ENCODE measurements at regions not wholly inside any gene's neighbourhood (a gene's known extent, or its start where the extent isn't known, plus 50 kb on each side); places are given as distances from the start of the nearest gene placed in this dataset.

DNA sequence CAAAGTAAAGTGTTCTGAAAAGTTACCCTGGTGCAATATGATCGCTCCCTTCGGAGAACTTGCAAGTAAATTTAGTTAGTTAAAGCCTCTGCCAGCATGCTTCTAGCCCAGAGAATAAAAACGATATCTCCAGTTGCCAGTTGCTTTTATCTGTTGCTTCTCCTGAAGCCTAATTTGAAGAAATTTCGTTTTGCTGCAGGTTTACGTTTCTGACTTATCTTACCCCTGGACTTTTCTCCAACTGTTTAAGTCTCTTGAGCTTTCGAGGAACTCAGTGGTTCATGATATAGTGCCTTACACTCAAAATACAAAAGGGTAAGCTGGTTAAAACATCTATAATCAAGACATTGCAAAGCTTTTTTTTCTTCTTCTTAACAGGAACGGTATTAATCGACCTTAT lies 131.1 kb downstream of the FAM161A start:
- TF ChIP-seq, protein P1, sequence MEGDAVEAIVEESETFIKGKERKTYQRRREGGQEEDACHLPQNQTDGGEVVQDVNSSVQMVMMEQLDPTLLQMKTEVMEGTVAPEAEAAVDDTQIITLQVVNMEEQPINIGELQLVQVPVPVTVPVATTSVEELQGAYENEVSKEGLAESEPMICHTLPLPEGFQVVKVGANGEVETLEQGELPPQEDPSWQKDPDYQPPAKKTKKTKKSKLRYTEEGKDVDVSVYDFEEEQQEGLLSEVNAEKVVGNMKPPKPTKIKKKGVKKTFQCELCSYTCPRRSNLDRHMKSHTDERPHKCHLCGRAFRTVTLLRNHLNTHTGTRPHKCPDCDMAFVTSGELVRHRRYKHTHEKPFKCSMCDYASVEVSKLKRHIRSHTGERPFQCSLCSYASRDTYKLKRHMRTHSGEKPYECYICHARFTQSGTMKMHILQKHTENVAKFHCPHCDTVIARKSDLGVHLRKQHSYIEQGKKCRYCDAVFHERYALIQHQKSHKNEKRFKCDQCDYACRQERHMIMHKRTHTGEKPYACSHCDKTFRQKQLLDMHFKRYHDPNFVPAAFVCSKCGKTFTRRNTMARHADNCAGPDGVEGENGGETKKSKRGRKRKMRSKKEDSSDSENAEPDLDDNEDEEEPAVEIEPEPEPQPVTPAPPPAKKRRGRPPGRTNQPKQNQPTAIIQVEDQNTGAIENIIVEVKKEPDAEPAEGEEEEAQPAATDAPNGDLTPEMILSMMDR (IDR thresholded peaks at IDR 0.05; ENCODE audit: insufficient read depth, low read depth, low read length), result no peak
- no peaks in the 10 kb centered on the region for H3K36me3 ChIP-seq (ENCODE audit: control insufficient read depth, insufficient read depth, low read length)
- ChIA-PET POLR2A (no interaction called here), CTCF (interaction anchor here (1.1 kb wide), 1 partner anchor 9 kb away, joined by 3 read pairs; no protein-coding TSS in a partner anchor)
- no peaks in the 10 kb centered on the region; the same call in 1 of the 2 replicates for H3K27me3 ChIP-seq (ENCODE audit: control insufficient read depth, insufficient read depth, low read length)
- no peak for DNase-seq (ENCODE audit: low read depth)
- no peak overlapping the region for H3K4me3 ChIP-seq (ENCODE audit: low read depth, low read length)

DNA sequence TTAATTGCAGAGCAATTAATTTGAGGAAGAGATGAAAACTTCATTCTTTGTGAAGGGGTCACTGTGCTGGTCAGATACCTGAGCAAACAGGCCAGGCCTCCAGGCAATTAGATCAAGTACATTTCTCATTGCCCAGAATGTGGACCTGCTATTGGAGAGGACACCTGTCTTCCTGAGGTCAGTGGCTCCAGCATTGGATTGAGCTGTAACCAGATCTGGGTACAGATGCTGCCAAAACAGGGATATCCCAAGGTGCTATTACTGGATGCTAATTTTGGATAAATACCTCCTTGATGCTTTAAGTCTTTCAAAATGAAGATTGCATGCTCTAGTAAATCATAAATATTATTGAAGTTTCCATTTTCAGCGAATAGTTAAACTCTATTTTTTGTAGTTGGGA lies 131.5 kb downstream of the FAM161A start:
- DNase-seq (ENCODE audit: low read depth), result no peak
- ChIA-PET CTCF (no interaction called here), POLR2A (no interaction called here)
- H3K4me3 ChIP-seq (ENCODE audit: low read depth, low read length), result no peak overlapping the region
- TF ChIP-seq, protein P1 (IDR thresholded peaks at IDR 0.05; ENCODE audit: insufficient read depth, low read depth, low read length), result no peak
- H3K27me3 ChIP-seq (ENCODE audit: control insufficient read depth, insufficient read depth, low read length), result no peaks in the 10 kb centered on the region; the same call in 1 of the 2 replicates
- no peaks in the 10 kb centered on the region for H3K36me3 ChIP-seq (ENCODE audit: control insufficient read depth, insufficient read depth, low read length)

DNA sequence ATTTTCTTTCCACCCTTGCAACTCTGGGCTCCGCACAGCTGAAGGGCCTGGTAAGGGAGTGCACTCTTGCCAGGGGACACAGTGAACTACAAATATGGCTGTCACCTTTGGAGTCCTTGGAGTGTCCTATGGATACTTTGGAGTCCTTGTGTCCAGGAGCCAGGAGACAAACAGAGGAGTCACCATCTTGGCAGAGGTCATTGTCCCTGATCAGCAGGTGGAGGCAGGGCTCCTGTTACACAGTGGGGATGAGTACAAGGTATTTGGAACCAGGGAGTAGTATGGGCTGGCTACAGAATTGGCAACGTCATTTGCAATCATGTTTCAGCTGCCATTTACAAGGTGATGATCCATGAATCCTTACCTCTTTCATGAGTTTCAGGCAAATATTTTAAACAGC lies 132.5 kb downstream of the FAM161A start:
- no peak overlapping the region for H3K4me3 ChIP-seq (ENCODE audit: low read depth, low read length)
- H3K36me3 ChIP-seq (ENCODE audit: control insufficient read depth, insufficient read depth, low read length), result no peaks in the 10 kb centered on the region
- CTCF ChIA-PET, result no interaction called here
- TF ChIP-seq, protein P1 (IDR thresholded peaks at IDR 0.05; ENCODE audit: insufficient read depth, low read depth, low read length), result no peak
- H3K27me3 ChIP-seq (ENCODE audit: control insufficient read depth, insufficient read depth, low read length), result no peaks in the 10 kb centered on the region
- POLR2A ChIA-PET, result no interaction called here
- no peak for DNase-seq (ENCODE audit: low read depth)

DNA sequence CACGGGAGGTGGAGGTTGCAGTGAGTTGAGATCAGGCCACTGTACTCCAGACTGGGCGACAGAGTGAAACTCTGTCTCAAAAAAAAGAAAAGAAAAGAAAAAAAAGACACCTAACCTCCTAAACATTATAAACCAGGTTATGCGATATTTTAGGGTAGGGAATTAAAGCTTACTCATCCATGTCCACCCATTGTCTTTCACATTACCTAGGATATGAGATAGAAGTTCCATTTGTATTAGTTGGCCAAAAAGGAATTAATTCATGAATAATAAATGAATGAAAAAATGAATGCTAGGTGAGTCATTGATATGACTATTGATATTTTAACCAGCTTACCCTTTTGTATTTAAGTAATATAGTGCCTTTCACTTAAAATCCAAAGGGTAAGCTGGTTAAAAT lies 132.9 kb downstream of the FAM161A start:
- POLR2A ChIA-PET, result no interaction called here

DNA sequence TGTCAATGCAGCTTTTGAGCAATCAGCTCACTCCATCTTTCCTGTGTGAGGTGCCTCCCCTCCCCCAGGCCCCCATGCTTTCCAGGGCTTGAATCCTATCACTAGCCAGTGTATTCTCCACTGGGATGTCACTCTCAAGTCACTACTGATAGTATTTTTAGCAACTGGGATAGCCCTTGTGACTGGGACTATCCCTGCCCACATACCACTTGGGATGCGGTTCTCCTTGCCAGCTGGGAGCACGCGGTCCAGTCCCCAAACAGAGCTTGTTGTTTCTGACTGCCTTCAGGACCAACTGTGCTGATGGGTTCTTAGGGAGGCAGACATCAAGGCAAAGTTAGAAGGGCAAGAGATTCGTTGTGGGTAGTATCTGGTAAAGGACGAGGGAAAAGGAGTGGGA lies 134.9 kb downstream of the FAM161A start:
- Histone ChIP-seq H3K36me3 (ENCODE audit: control insufficient read depth, insufficient read depth, low read length) (no peaks in the 10 kb centered on the region), H3K4me3 (ENCODE audit: low read depth, low read length) (no peak overlapping the region), H3K27me3 (ENCODE audit: control insufficient read depth, insufficient read depth, low read length) (no peaks in the 10 kb centered on the region)
- DNase-seq (ENCODE audit: low read depth), result no peak
- ChIA-PET CTCF (no interaction called here), POLR2A (no interaction called here)
- TF ChIP-seq, protein P1 (IDR thresholded peaks at IDR 0.05; ENCODE audit: insufficient read depth, low read depth, low read length), result no peak

More for the DNA sequence above, 132.9 kb downstream of the FAM161A start:
- no peaks in the 10 kb centered on the region for H3K36me3 ChIP-seq (ENCODE audit: control insufficient read depth, insufficient read depth, low read length)
- no peak for DNase-seq (ENCODE audit: low read depth)
- CTCF ChIA-PET, result no interaction called here
- H3K27me3 ChIP-seq (ENCODE audit: control insufficient read depth, insufficient read depth, low read length), result no peaks in the 10 kb centered on the region
- TF ChIP-seq, protein P1 (IDR thresholded peaks at IDR 0.05; ENCODE audit: insufficient read depth, low read depth, low read length), result no peak
- no peak overlapping the region for H3K4me3 ChIP-seq (ENCODE audit: low read depth, low read length)

Measured in BJ (cell line).